ENCODE measurements at regions not wholly inside any gene's neighbourhood (a gene's known extent, or its start where the extent isn't known, plus 50 kb on each side); places are given as distances from the start of the nearest gene placed in this dataset.

- TF ChIP-seq GATA3 (IDR thresholded peaks at IDR 0.05; ENCODE audit: low read depth, low read length) (no peak), GATA2 (IDR thresholded peaks at IDR 0.05; ENCODE audit: low read depth, low read length) (no peak)
Measured at GRCh38 chr16:66079671-66080334, 286.7 kb upstream of the CDH5 start.
